ENCODE measurements at regions not wholly inside any gene's neighbourhood (a gene's known extent, or its start where the extent isn't known, plus 50 kb on each side); places are given as distances from the start of the nearest gene placed in this dataset.

DNA sequence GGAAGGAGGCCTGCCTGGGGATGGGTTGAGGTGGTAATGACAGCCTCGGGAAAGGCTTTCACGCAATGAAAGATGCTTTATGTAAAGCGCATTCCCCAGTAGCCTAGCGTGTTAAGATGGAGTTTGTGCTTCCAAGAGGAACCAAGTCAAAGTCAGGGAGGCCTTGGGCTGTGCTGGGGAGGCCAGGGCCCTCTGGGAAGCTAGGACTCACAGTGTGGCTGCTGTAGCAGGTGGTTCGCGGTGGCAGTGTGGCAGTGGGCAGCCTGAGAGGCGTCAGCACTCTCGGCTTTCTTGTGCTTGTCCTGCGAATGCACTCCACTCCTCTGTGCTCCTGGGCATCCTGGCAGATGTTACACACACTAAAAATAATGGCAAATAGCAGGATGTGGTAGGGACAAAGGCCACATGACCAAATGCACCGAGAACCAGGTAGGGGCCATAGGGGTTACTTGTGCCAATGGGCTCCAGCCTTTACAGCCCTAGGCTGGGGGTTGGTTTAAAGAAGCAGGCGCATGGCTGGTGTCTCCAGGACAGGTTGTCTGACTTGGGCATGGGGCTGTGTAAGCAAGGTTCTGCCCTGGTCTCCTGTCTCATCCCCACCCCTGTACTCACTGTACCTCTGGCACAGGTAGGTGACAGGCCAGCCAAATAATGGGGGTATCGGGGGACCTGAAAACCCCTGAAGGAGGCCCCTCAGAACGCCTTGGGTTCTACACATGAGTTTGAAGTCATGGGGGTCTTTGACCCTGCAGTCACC, 154.4 kb upstream of the TWIST2 start:
- TF ChIP-seq, protein P1, sequence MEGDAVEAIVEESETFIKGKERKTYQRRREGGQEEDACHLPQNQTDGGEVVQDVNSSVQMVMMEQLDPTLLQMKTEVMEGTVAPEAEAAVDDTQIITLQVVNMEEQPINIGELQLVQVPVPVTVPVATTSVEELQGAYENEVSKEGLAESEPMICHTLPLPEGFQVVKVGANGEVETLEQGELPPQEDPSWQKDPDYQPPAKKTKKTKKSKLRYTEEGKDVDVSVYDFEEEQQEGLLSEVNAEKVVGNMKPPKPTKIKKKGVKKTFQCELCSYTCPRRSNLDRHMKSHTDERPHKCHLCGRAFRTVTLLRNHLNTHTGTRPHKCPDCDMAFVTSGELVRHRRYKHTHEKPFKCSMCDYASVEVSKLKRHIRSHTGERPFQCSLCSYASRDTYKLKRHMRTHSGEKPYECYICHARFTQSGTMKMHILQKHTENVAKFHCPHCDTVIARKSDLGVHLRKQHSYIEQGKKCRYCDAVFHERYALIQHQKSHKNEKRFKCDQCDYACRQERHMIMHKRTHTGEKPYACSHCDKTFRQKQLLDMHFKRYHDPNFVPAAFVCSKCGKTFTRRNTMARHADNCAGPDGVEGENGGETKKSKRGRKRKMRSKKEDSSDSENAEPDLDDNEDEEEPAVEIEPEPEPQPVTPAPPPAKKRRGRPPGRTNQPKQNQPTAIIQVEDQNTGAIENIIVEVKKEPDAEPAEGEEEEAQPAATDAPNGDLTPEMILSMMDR (IDR thresholded peaks at IDR 0.05) = no peak
- TF ChIP-seq POLR2AphosphoS5 (IDR thresholded peaks at IDR 0.05) (no peak), POLR2A (IDR thresholded peaks at IDR 0.05) (no peak), EP300 (IDR thresholded peaks at IDR 0.05) (no peak)

Data from suprapubic skin (tissue), 4 donors.